Umbilical cord (tissue), 1 donor: ENCODE measurements at regions not wholly inside any gene's neighbourhood (a gene's known extent, or its start where the extent isn't known, plus 50 kb on each side); places are given as distances from the start of the nearest gene placed in this dataset.
A peak's percentile ranks its signal among the peaks of the same experiment; 100 is the strongest.

Experiments used
- DNase-seq: peaks from one replicate; pipeline ENCODE4 v3.0.0-alpha.2; 2015; ENCODE audit warnings: low spot score

GRCh38 chr7:24199978-24200377 is 84.0 kb upstream of the NPY start:
- DNase-seq, result peak; percentile 48

- no peak for DNase-seq
Measured at GRCh38 chr7:24200407-24200966, 83.5 kb upstream of the NPY start.

- DNase-seq, result peak; percentile 95
Measured at GRCh38 chr7:24201226-24201625, 82.8 kb upstream of the NPY start.

GRCh38 chr7:24212073-24212472 is 71.9 kb upstream of the NPY start:
- no peak for DNase-seq

GRCh38 chr7:24213311-24213710 is 70.7 kb upstream of the NPY start:
- no peak for DNase-seq

GRCh38 chr7:24214670-24215069 is 69.3 kb upstream of the NPY start:
- DNase-seq, result peak; percentile 57

- DNase-seq, result peak; percentile 96
Measured at GRCh38 chr7:24216576-24217125, 67.3 kb upstream of the NPY start.

GRCh38 chr7:24221500-24221899 is 62.5 kb upstream of the NPY start:
- DNase-seq, result no peak

GRCh38 chr7:24227068-24227467 is 56.9 kb upstream of the NPY start:
- DNase-seq, result no peak

GRCh38 chr7:24227603-24228359 is 56.2 kb upstream of the NPY start:
- DNase-seq, result no peak

GRCh38 chr7:24229481-24230226 is 54.3 kb upstream of the NPY start:
- DNase-seq, result no peak

GRCh38 chr7:24231493-24231892 is 52.5 kb upstream of the NPY start:
- DNase-seq, result no peak

GRCh38 chr7:24233386-24233785 is 50.6 kb upstream of the NPY start:
- DNase-seq, result no peak
